CD14-positive monocyte (primary cell): ENCODE measurements at regions not wholly inside any gene's neighbourhood (a gene's known extent, or its start where the extent isn't known, plus 50 kb on each side); places are given as distances from the start of the nearest gene placed in this dataset.

Source experiments
- DNase-seq, 3 donors: peaks; one replicate each; pipeline ENCODE4 v3.0.0-alpha.2; 2011 to 2022
- H2AFZ ChIP-seq: 2 replicates; pipeline ENCODE4 v1.6.0; 2012; ENCODE audit warnings: mild to moderate bottlenecking, low read depth, low read length, inconsistent platforms; ENCODE audit not compliant: insufficient read depth, poor library complexity, severe bottlenecking
- H3K27ac ChIP-seq, 2 donors: 1 replicate in 1 of 2; 2 replicates in 1 of 2; pipeline ENCODE4 v1.5.1; 2012 to 2013; ENCODE audit warnings: low read length in 2 of 2, control low read depth in 1 of 2, inconsistent platforms in 1 of 2, low read depth in 1 of 2, mild to moderate bottlenecking in 1 of 2
- H3K27me3 ChIP-seq, 2 donors: one replicate each; pipeline versions ENCODE4 v1.6.0 to v1.6.1; 2011 to 2013; ENCODE audit warnings: low read length in 2 of 2; ENCODE audit not compliant: control insufficient read depth in 2 of 2, insufficient read depth in 2 of 2
- H3K36me3 ChIP-seq, 2 donors: replicated peaks in 1 of 2; 1 replicate in 1 of 2; 2 replicates in 1 of 2; pipeline versions ENCODE4 v1.5.1 to v1.6.1; 2012 to 2013; ENCODE audit warnings: low read length in 2 of 2, control low read depth in 1 of 2, inconsistent platforms in 1 of 2, mild to moderate bottlenecking in 1 of 2; ENCODE audit not compliant: insufficient read depth in 2 of 2, control insufficient read depth in 1 of 2
- H3K4me1 ChIP-seq, 2 donors: 1 replicate in 1 of 2; 2 replicates in 1 of 2; pipeline versions ENCODE4 v1.5.1 to v1.6.1; 2012 to 2013; ENCODE audit warnings: low read length in 2 of 2, control low read depth in 1 of 2, inconsistent platforms in 1 of 2, mild to moderate bottlenecking in 1 of 2, moderate library complexity in 1 of 2; ENCODE audit not compliant: insufficient read depth in 2 of 2, control insufficient read depth in 1 of 2
- H3K4me2 ChIP-seq: replicated peaks from 2 replicates; pipeline ENCODE3; 2012; ENCODE audit warnings: low read length, moderate library complexity, mild to moderate bottlenecking; ENCODE audit not compliant: poor library complexity, severe bottlenecking; ENCODE audit errors: extremely low read depth
- H3K4me3 ChIP-seq, 3 experiments: fragments of 200-600 bp in 1 of 3; sonication (generic) in 1 of 3; replicated peaks in 1 of 3; 1 replicate in 2 of 3; 2 replicates in 1 of 3; pipeline ENCODE4 v1.5.1; 2011 to 2013; ENCODE audit warnings: low read length in 3 of 3, mild to moderate bottlenecking in 3 of 3, control low read depth in 2 of 3, low read depth in 2 of 3, inconsistent platforms in 1 of 3, moderate library complexity in 1 of 3
- H3K79me2 ChIP-seq: 2 replicates; pipeline ENCODE4 v1.6.0; 2012; ENCODE audit warnings: mild to moderate bottlenecking, control low read depth, inconsistent platforms, low read length, moderate library complexity; ENCODE audit not compliant: insufficient read depth
- H3K9ac ChIP-seq: 2 replicates; pipeline ENCODE4 v1.6.0; 2017; ENCODE audit warnings: low read length, mild to moderate bottlenecking; ENCODE audit not compliant: insufficient read depth, poor library complexity, severe bottlenecking
- H3K9me3 ChIP-seq, 2 donors: replicated peaks in 1 of 2; 1 replicate in 1 of 2; 2 replicates in 1 of 2; pipeline versions ENCODE4 v1.5.1 to v1.6.1; 2012 to 2013; ENCODE audit warnings: low read length in 2 of 2, control low read depth in 1 of 2; ENCODE audit not compliant: control insufficient read depth in 1 of 2, insufficient read depth in 1 of 2
- H4K20me1 ChIP-seq: 2 replicates; pipeline ENCODE4 v1.6.0; 2012; ENCODE audit warnings: mild to moderate bottlenecking, low read length, control low read depth, moderate library complexity; ENCODE audit not compliant: insufficient read depth
- H3K27ac Mint-ChIP-seq, 7 donors: one replicate each; pipeline ENCODE4 v1.8.0; 2020; ENCODE audit warnings: mild to moderate bottlenecking in 7 of 7, mixed read lengths in 7 of 7, moderate library complexity in 6 of 7, inconsistent platforms in 2 of 7
- H3K27me3 Mint-ChIP-seq, 3 donors: one replicate each; pipeline ENCODE4 v1.8.0; 2021 to 2022; ENCODE audit warnings: low read depth in 3 of 3, mild to moderate bottlenecking in 3 of 3, mixed read lengths in 3 of 3, moderate library complexity in 3 of 3, inconsistent platforms in 1 of 3
- H3K36me3 Mint-ChIP-seq, 2 donors: one replicate each; pipeline ENCODE4 v1.8.0; 2020; ENCODE audit warnings: mixed read lengths in 2 of 2, inconsistent platforms in 1 of 2, mild to moderate bottlenecking in 1 of 2
- H3K4me1 Mint-ChIP-seq: one replicate; pipeline ENCODE4 v1.8.0; 2020; ENCODE audit warnings: mild to moderate bottlenecking, mixed read lengths
- H3K4me3 Mint-ChIP-seq, 2 donors: one replicate each; pipeline ENCODE4 v1.8.0; 2020; ENCODE audit warnings: mild to moderate bottlenecking in 2 of 2, mixed read lengths in 2 of 2, moderate library complexity in 1 of 2
- H3K9me3 Mint-ChIP-seq, 7 donors: one replicate each; pipeline ENCODE4 v1.8.0; 2020 to 2022; ENCODE audit warnings: mixed read lengths in 7 of 7, mild to moderate bottlenecking in 6 of 7, moderate library complexity in 6 of 7, inconsistent platforms in 2 of 7
- CTCF ChIP-seq: fragments of 200-600 bp; IDR thresholded peaks from one replicate; pipeline ENCODE4 v1.8.0; 2022; ENCODE audit warnings: antibody characterized with exemption, mild to moderate bottlenecking
- WGBS: methylation state at CpG from one replicate; pipeline ENCODE4 v1.1.5; 2013; ENCODE audit warnings: missing lambda C conversion rate; ENCODE audit not compliant: insufficient coverage; 5-methylcytosine and 5-hydroxymethylcytosine counted together
- intact Hi-C, 2 donors: fragments of 100-400 bp; cut with micrococcal nuclease; formaldehyde crosslinking; loops; one replicate each; pipeline versions ENCODE4 v1.15.0 to v1.15.1; 2023

DNA sequence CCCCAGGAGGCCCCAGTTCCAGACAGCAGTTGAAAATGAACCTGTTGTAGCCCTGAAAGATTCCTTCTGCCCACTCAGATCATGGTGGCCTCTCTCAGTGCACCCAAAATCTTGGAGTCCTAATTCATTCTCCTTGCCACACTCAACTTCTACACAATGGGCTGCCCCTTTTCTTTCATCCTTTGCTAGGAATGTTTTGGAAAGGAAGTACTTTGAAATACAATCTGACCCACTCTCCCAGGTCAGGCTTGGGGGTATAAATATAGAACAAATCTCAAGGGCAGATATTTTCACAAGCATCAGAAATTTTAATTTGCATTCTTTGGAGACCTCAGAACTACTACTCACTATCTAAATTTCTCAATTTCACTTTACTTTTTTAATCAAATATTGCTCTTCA lies 103.2 kb upstream of the SH3BP4 start:
- Histone ChIP-seq H4K20me1 (no peaks in the 10 kb centered on the region), H3K9me3 (no peaks in the 10 kb centered on the region), H3K36me3 (no peaks in the 10 kb centered on the region), H3K4me3 (no peak overlapping the region), H3K79me2 (no peaks in the 10 kb centered on the region), H3K4me2 (no peak overlapping the region), H3K27me3 (no peaks in the 10 kb centered on the region), H3K9ac (no peak overlapping the region), H3K4me1 (no peaks in the 10 kb centered on the region), H2AFZ (no peak overlapping the region), H3K27ac (no peak overlapping the region)
- Mint-ChIP-seq H3K27ac (no peak overlapping the region), H3K36me3 (no peaks in the 10 kb centered on the region), H3K27me3 (peaks cover 0 to 5% (median 0%) of the 10 kb centered on the region in 3 donors), H3K4me1 (no peaks in the 10 kb centered on the region), H3K4me3 (no peak overlapping the region), H3K9me3 (peaks cover 0 to 9% (median 6%) of the 10 kb centered on the region in 7 donors)
- intact Hi-C loops: no loop called here
- TF ChIP-seq CTCF: no peak
- DNase-seq: no peak

- no peak overlapping the region for H3K9ac ChIP-seq
- no peaks in the 10 kb centered on the region for H3K36me3 ChIP-seq
- no peaks in the 10 kb centered on the region for H3K4me1 ChIP-seq
- no peak for DNase-seq
- H3K9me3 Mint-ChIP-seq: peaks cover 0 to 9% (median 4%) of the 10 kb centered on the region in 7 donors
- WGBS: 98% methylated on average over 5 of the region's 6 CpGs
- no peak for TF ChIP-seq CTCF
- H3K27ac Mint-ChIP-seq: peak overlapping the region in 1 of 7 donors; percentile 30
- H4K20me1 ChIP-seq: no peaks in the 10 kb centered on the region
- H3K4me1 Mint-ChIP-seq: no peaks in the 10 kb centered on the region
- H3K36me3 Mint-ChIP-seq: no peaks in the 10 kb centered on the region
- no peak overlapping the region for H3K4me3 Mint-ChIP-seq
- H3K9me3 ChIP-seq: no peaks in the 10 kb centered on the region
- H3K4me2 ChIP-seq: no peak overlapping the region
- no peaks in the 10 kb centered on the region for H3K79me2 ChIP-seq
- peaks cover 0 to 3% (median 0%) of the 10 kb centered on the region in 3 donors for H3K27me3 Mint-ChIP-seq
- no peak overlapping the region for H2AFZ ChIP-seq
- H3K27ac ChIP-seq: no peak overlapping the region
- intact Hi-C loops: no loop called here
- no peak overlapping the region for H3K4me3 ChIP-seq
- no peaks in the 10 kb centered on the region for H3K27me3 ChIP-seq
Observed at GRCh38 chr2:234847639-234848038, 104.2 kb upstream of the SH3BP4 start.
